ENCODE measurements at regions not wholly inside any gene's neighbourhood (a gene's known extent, or its start where the extent isn't known, plus 50 kb on each side); places are given as distances from the start of the nearest gene placed in this dataset.

GRCh38 chr12:74728006-74728405 is 190.4 kb downstream of the ATXN7L3B start:
- Histone ChIP-seq H3K4me3 (no peak overlapping the region), H3K27ac (no peak overlapping the region), H3K9me3 (no peaks in the 10 kb centered on the region), H3K27me3 (no peaks in the 10 kb centered on the region), H3K4me1 (no peaks in the 10 kb centered on the region), H3K36me3 (no peaks in the 10 kb centered on the region)
- no peak for TF ChIP-seq EP300 (IDR thresholded peaks at IDR 0.05)
- no peak for TF ChIP-seq POLR2A (IDR thresholded peaks at IDR 0.05)
- no peak for DNase-seq
- intact Hi-C loops (cut with DNase I) = no loop called here

DNA sequence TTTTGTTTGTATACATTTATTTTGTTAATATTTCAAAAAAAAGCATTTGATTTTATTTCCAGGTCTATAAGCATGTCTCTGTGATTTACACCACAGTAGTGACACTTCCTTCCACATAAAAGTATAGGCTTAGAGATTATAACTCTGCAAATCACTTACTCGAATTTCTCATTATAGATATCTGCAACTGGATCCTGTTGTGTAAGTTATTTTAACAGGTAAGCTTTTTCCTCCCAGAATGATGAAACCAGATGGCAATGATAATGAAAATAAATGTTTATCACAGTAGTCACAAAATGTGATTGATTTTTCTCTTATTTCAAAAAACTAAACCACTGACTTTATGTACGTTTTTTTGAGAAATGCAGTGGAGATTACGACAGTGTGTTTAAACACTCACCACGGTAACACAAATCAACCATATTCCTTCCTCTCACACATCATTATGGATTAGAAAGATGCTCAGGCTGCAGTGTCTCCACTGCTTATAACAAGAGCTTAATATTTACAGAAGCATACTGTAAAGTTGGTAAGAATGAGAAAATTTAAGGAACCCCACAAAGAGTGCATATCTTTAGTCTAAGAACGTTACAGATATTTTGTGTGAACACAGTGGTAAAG is 194.6 kb downstream of the ATXN7L3B start:
- H3K4me1 ChIP-seq = no peaks in the 10 kb centered on the region
- H3K9me3 ChIP-seq = no peaks in the 10 kb centered on the region
- TF ChIP-seq POLR2A (IDR thresholded peaks at IDR 0.05) = no peak
- TF ChIP-seq POLR2AphosphoS5 (IDR thresholded peaks at IDR 0.05) = no peak
- TF ChIP-seq EP300 (IDR thresholded peaks at IDR 0.05) = no peak
- TF ChIP-seq, protein P1, sequence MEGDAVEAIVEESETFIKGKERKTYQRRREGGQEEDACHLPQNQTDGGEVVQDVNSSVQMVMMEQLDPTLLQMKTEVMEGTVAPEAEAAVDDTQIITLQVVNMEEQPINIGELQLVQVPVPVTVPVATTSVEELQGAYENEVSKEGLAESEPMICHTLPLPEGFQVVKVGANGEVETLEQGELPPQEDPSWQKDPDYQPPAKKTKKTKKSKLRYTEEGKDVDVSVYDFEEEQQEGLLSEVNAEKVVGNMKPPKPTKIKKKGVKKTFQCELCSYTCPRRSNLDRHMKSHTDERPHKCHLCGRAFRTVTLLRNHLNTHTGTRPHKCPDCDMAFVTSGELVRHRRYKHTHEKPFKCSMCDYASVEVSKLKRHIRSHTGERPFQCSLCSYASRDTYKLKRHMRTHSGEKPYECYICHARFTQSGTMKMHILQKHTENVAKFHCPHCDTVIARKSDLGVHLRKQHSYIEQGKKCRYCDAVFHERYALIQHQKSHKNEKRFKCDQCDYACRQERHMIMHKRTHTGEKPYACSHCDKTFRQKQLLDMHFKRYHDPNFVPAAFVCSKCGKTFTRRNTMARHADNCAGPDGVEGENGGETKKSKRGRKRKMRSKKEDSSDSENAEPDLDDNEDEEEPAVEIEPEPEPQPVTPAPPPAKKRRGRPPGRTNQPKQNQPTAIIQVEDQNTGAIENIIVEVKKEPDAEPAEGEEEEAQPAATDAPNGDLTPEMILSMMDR (IDR thresholded peaks at IDR 0.05) = no peak
- H3K4me3 ChIP-seq = no peak overlapping the region
- 61 to 68% methylated on average over 5 of the region's 5 CpGs for WGBS, 2 donors
- no peak overlapping the region for H3K27ac ChIP-seq
- DNase-seq = no peak
- no peaks in the 10 kb centered on the region for H3K36me3 ChIP-seq
- intact Hi-C loops (cut with DNase I) = no loop called here
- H3K27me3 ChIP-seq = no peaks in the 10 kb centered on the region

- no peak overlapping the region for H3K27ac ChIP-seq
- no peak for TF ChIP-seq EP300 (IDR thresholded peaks at IDR 0.05)
- TF ChIP-seq, protein P1 (IDR thresholded peaks at IDR 0.05) = no peak
- TF ChIP-seq POLR2A (IDR thresholded peaks at IDR 0.05) = no peak
- no peak for TF ChIP-seq POLR2AphosphoS5 (IDR thresholded peaks at IDR 0.05)
- H3K9me3 ChIP-seq = no peaks in the 10 kb centered on the region
- no peak overlapping the region for H3K4me3 ChIP-seq
- no peak for DNase-seq
- no peaks in the 10 kb centered on the region for H3K4me1 ChIP-seq
- 44 to 76% methylated on average over 5 of the region's 5 CpGs for WGBS, 2 donors
- intact Hi-C loops (cut with DNase I) = no loop called here
- H3K36me3 ChIP-seq = no peaks in the 10 kb centered on the region
- H3K27me3 ChIP-seq = no peaks in the 10 kb centered on the region
These were observed 195.2 kb downstream of the ATXN7L3B start for GRCh38 chr12:74732826-74733225.

- Histone ChIP-seq H3K27me3 (no peaks in the 10 kb centered on the region), H3K27ac (no peak overlapping the region), H3K4me3 (no peak overlapping the region), H3K4me1 (no peaks in the 10 kb centered on the region), H3K9me3 (no peaks in the 10 kb centered on the region), H3K36me3 (no peaks in the 10 kb centered on the region)
- 89 to 90% methylated on average over 4 of the region's 4 CpGs for WGBS, 2 donors
- TF ChIP-seq POLR2A (IDR thresholded peaks at IDR 0.05) = no peak
- no peak for TF ChIP-seq EP300 (IDR thresholded peaks at IDR 0.05)
- TF ChIP-seq, protein P1 (IDR thresholded peaks at IDR 0.05) = no peak
- TF ChIP-seq POLR2AphosphoS5 (IDR thresholded peaks at IDR 0.05) = no peak
- DNase-seq = no peak
- intact Hi-C loops (cut with DNase I) = no loop called here
These were observed 203.5 kb downstream of the ATXN7L3B start for GRCh38 chr12:74741112-74741511.

- H3K9me3 ChIP-seq = peaks cover 0 to 2% (median 0%) of the 10 kb centered on the region in 4 donors
- intact Hi-C loops (cut with DNase I) = no loop called here
- no peaks in the 10 kb centered on the region for H3K4me1 ChIP-seq
- no peak overlapping the region for H3K4me3 ChIP-seq
- no peak overlapping the region for H3K27ac ChIP-seq
- no peaks in the 10 kb centered on the region for H3K36me3 ChIP-seq
- no peak for TF ChIP-seq POLR2A (IDR thresholded peaks at IDR 0.05)
- no peak for TF ChIP-seq POLR2AphosphoS5 (IDR thresholded peaks at IDR 0.05)
- TF ChIP-seq EP300 (IDR thresholded peaks at IDR 0.05) = no peak
- TF ChIP-seq, protein P1 (IDR thresholded peaks at IDR 0.05) = no peak
- H3K27me3 ChIP-seq = no peaks in the 10 kb centered on the region
- no peak for DNase-seq
These were observed 209.7 kb downstream of the ATXN7L3B start for GRCh38 chr12:74747305-74747704.

Data from sigmoid colon (tissue), 6 donors.